ENCODE measurements at regions not wholly inside any gene's neighbourhood (a gene's known extent, or its start where the extent isn't known, plus 50 kb on each side); places are given as distances from the start of the nearest gene placed in this dataset.
"Not testable (repeated sequence)": the region's sequence is repeated elsewhere in the genome, so short reads cannot be mapped to it uniquely, and the experiment has no call there.

DNA sequence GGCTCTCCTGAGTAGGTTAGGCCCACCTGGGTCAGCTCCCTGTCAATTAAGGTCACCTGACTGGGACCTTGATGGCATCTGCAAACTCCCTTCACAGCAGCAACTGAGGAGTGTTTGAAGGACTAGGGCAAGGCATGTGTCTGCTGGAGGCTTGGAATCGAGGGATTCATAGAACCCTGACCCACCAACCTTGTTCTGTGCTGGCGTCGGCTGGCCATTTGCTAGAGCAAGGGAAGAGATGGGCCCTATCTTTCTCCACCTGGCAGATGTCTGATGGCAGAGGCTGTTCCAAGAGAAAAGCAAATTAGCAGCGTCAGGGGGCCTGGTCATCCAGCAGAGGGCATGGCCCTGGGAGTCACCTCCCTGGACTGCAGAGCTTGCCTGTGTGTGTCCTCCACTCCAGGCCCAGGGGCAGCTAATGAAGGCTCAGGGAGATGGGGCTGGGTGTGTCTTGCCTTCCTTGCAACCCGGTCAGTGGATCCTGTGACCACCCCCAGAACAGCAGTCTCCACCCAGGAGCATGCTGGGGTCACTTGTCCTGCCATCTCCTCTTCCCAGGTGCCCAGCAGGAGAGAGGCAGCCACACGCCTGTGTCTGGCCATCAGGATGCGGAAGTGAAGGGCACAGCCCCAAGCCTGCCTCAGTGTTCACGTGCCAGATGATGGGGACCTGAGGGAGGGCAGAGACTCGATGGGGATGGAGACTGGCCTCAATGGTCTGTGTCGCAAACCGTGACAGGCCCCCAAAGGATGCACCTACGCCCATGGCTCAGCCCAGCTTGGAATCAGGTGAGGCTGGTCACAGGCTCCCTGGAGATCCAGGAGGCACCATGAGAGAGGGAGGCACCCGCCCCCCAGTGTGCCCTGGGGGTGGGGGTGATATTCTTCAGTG, 53.9 kb downstream of the BARX1 start:
- no peak for DNase-seq

DNA sequence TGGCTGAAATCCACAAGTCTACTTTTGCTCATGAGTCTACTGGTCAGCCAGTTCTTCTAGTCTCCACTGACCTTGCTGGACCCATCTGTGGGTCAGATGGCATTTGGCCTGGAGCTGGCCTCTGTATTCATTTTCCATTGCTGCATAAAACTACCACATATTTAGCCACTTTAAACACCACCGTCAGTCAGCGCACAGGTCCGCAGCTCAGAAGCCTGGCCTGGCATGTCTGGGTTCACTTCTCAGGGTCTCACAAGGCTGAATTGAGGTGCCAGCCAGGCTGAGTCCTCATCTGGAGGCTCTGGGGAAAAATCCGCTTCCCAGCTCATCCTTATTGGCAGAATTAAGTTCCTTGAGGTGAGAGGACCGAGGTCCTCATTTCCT, 54.7 kb downstream of the BARX1 start:
- DNase-seq: no peak

DNA sequence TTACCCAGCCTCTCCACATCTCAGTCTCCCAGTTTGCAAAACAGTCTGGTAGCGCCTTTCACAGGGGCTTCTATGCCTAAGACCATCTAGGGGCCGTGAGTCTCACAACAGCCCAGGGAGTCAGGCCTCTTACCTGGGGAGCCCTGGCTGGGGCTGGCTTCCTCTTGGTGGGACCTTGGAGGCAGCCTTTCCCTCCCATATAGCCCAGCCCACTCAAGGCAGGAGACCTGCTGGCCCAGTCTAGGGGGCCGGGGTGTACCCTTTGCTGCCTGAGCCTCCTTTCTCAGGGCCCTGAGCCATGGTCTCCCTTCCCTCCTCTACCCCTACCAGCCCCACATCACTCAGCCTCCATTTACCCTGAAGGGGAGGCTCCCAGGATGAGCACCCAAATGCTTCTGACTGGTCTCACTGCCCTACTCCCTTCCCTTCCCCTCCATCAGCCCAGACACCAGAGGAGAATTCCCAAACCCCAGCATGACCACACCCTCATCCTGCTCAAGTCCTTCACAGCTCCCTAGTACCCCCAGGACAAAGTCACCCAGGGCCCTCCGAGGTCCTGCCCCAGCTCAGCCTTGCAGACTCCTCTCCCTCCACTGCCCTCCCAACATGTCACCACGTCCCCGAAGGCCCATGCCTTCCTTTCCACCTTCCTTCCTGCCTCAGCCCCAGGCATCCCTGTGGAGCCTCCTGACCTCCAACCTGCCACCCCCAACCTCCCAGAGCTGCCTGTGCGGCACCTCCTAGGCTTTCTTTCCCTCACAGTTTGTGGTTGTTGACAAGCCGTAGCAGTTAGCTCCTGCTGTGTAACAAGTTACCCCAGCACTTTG, 55.3 kb downstream of the BARX1 start:
- no peak for DNase-seq

DNA sequence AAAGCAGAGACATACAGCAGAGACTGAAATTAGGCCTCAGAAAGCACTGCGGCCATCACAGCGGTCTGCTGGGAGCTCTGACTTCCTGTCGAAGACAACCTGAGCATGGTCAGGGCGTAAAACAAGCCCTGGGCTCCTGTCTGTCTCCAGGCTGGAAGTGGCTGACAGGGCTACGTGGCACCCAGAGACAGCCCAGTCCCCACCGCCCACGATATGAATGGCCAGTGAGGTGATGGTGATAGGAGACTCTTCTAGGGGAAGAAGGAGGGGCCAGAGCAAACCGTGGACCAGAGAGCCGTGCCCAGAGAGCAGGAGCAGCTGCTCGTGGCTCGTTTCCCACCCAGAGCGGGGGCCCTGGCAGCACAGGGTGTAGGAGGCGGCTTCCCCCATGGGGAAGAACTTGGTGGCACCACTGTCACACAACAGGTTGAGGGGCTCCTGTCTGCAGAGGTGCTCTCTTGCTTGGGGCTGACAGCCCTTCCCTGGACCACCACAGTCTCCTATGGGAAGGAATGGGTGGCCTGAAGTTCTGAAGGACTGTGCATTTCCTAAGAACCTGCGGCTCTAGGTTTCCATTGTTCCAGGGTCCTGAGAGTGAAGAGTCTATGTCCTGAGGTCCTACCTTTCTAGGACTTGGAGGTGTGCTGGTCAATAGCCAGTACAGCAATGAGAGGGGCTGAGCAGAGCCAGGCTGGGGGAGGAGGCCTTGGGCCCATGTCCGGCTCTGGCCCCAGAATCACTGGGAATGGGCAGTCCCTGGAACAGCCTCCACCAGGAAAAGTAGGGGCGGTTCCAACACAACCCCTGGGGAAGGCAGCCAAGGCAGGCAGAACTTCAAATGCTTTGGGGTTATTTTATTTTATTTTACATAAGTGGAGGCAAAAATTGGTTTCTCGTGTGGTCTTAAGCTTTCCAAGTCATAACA, 56.4 kb downstream of the BARX1 start:
- DNase-seq: no peak

DNA sequence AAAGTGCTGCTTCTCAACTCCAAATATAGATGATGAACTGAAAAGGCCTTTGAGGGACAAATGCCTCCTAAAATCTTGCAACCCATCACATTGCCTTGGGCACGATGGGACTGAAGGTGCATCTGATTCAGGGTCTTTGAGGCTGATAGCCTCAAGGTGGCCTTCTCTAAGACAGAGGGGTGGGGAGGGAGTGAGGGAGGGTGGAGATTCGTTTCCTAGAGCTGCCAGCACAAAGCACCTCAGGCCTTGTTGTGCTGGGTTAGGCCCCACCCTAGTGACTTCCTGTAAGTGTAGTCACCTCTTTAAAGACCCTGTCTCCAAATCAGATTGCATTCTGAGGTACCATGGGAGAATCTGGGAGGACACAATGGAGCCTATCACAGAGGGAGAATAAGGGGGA, 57.1 kb downstream of the BARX1 start:
- DNase-seq: no peak

DNA sequence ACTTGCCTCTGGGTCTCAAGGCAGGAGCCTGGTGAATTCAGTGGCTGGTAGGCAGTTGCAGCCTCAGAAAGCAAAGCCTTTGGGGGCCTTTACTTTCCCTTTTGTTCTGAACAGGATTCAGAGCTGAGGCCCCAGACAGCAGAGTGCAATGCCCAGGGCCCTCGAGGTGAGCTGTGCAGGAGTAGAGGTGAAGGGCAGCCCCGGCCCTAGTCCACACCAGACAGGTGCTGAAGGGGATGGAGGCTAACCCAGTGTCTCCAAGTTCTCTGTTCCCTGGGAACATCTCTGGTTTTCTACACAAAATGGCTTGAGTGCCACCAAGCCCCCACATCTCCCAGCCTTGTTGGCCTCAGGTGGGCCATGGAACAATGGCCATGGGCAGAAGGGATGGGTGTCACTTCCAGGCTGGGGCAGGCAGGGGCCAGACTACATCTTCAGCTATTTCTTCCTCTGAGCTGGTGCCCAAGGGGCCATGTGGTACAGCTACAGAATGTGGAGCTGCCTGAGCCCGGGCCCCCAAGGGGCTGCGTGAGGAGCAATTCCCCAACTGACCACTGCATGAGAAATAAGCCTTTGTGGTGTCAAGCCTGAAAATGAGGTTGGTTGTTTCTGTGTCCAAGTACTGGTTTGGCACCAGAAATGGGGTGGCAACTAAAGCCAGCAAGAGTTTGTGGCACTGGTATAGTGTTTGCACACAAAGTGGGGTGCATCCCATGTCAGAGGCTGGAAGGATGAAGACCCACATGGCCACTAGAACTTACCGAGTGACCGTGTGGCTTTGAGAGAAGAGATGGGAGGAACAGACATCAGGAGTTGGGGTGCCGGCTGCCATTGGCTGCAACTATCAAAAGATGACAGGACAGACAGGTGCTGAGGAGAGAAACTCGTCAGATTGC, 57.8 kb downstream of the BARX1 start:
- no peak for DNase-seq

DNA sequence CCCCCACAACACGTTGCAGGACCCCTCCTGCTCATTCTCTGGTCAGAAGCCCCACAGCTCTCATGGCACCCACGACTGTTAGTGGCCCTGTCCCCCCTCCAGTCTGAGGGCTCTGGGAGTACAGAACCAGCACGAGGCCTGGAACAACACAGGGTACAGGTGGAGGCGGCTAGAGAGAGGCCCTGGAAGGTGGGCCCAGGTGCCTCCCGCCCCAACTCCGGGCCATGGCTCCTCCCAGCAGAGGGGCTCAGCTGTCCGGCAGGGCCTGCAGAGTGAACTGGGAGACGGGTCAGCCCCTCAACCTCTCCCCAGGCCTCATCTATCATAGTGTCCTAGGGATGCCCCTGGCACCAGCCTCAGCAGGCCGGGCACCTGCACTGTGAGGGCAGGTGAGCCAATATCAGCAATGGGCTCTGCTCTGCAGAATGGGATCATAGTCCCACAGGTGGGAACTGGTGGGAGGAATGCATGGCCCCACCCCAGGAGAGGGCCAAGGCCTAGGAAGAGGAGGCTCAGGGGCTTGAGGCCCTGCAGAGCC, 58.6 kb downstream of the BARX1 start:
- no peak for DNase-seq

DNA sequence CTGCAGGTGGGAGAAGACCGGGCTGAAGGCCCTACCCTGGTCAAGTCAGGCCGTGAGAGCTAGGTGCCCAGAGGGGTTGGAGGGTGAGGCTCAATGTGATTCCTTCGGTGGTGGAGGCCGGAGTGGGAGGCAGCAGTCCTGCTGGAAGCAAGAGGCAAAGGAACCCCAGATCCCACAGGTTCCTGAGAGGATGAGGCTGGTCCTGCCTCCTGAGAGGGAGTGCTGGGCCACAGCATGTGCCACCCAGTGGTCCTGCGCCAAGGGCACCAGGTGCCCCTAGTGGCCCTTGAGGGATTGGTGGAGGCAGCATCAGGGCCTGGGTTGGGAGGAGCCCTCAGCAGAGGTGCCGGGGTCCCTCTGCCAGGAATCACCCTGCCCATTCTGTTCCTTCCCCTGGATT, 59.1 kb downstream of the BARX1 start:
- DNase-seq: no peak

DNA sequence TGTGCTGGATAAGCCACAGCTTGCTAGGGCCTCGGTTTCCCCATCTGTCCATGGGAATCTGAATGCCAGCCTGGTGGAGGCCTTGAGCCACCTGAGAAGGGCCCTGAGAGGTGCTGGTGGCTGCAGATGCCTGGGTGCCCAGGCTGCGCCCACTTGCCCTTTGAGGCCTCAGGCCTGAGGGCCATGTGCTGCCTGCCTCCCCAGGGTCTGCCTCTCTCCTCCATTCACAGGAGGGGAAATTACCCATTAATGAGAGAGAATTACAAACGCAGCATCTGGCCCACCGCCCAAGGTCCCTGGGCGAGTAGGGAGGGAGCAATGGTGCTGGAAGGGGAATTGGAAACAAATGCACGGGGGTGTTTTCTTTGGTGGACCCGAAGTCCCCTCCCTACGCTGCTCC, 59.6 kb downstream of the BARX1 start:
- no peak for DNase-seq

DNA sequence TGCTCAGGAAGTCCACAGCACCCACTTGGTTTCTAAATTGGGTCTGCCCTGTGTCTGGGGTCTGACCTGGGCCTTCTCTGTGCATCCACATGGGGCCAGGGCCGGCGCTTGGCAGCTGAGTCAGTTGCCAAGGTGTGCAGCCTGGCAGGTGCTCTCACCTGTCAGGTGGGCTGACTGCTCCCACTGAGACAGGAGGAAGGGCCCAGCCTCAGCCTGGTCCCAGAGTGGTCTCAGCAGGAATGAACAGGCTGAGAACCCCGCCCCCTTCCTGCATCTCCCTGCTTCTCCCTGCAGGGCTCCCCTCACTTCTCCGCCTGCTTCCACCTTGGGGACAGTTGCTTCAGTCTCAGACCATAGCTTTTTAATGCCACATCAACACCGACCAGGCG, 60.5 kb downstream of the BARX1 start:
- no peak for DNase-seq

DNA sequence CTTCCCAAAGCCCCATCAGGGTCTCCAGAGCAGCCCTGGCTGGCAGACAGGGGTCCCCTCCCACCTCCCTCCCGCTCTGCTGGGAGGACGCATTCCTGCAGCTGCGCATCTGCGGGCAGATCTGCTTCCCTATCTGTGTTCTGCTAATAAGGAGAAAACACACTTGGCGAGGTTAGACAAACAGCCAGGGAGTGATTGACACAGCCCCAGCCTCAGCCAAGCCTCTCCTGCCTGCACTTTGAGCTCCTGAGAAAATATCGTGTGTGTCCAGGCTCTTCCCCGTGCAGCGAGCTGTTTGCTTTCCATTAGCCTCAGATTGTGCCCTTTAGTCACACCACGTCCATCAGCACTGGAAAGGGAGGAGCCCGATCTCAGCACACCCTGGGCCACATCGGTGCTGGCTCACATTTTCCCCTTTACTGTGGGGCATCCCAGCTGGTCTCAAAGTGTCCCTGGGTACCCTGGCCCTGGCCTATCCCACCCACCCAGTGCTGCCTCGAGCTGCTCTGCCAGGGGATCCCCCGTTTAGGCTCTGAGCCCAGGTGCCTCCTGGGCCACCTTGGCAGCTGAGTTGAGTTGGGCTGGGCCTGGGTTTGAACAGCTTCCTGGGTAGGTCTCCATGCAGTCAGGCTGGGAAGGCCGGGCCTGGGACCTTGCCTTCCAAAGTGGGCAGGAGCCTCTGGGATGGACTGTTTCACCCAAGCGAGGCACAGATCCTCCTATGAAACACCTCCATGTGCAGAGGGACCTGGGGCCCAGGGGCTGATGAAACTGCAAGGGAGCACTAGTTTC, 61.1 kb downstream of the BARX1 start:
- no peak for DNase-seq

DNA sequence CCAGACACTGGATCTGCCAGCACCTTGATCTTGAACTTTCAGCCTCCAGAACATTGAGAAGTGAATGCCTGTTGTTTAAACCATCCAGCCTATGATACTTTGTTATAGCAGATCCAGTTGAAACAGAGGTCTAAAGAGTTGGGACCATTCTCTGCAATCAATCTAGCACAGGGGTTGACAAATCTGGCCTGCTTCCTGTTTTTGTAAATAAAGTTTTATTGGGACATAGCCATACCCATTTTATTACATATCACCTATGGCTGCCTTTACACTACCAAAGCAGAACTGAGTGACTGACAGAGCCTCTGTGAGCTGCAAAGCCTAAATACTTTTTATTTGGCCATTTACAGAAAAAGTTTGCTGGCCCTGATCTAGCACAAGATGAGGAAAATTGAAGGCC, 62.0 kb downstream of the BARX1 start:
- DNase-seq: no peak

DNA sequence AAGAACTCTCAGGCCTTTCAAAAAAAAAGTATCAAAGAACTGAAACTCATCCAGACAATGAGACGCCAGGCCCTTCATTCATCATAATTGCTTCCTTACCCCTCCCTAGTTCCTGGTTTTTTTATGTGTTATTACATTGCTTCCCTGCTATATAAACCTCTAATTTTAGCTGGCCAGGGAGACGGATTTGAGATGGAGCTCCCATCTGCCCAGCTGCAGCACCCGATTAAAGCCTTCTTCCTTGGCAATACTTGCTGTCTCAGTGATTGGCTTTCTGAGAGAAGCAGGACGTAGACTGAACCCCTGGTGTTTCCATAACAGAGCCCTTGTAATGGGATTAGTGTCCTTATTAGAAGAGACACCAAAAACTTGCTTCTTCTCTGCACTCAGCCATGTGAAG, 62.4 kb downstream of the BARX1 start:
- no peak for DNase-seq

DNA sequence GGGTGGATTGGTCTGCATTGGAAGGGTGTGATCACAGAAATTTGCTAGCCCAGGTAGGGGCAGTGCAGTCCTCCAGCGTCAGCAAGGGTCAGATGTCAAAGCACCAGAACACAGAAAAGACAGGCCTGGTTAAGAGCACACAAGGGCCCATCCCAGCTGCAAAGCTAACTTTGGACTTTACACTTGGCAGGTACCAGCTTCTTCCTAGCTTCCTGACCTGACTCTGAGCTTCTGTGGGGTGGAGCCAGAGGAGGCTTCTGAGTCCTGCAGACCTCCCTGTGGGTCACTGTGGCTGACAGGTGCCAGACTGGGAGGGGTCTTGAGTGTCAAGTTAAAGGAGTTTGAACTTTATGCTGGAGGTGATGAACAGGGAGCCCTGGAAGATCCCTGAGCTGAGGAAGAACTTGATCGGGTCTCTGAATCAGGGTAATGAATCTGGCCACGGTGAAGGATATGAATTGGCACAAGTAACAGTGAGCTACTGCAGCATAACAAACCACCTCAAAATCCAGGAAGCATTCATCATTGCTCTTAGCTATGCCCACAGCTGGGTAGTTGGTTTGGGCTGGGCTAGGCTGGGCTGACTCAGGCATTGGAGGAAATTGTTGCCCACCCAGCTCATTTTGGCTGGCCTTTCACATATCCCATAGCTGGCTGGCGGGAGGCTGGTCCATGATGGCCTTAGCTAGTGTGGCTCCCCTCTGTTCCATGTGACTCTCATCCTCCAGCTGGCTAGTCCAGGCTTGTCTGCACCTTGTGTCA, 63.4 kb downstream of the BARX1 start:
- DNase-seq: no peak

DNA sequence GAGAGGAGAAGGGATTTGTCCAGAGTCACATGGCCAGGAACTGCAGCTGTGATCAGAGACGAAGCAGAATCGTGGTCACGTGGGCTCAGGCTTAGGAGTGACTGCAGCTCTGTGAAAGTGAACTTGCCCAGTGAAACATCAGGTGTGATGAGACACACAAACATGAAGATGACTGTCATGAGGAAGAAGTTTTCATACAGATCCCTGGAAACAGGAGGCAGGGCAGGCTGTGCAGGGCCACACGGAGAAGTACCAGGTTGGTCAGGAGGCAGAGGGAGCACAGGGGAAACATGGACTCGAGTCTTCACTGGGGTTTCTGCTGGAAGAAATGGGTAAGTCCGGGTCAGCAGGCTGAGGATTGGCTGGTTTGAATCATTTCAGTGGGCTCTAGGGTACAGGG, 64.1 kb downstream of the BARX1 start:
- no peak for DNase-seq

DNA sequence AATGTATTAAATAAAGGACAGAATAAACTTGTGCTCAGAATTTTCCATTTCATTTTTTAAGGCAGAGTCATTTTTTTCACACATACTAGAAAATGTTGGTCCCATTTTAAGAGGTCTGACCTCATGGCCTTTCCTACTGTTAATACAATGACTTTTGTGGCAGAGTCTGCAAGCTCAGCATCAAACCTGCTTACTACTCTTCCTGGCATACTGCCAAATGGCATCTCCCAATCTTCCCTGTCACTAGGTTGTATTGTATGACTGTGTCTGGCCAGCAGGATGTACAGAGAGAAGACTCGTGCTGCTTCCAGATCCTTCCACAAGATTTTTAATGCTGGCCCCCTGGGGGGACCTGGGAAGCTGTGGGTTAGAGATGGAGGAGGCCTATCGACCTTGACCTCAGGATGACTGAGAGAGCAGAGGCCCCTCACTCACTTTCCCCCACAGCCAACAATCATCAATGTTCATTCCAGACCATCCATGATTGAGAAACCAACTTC, 64.7 kb downstream of the BARX1 start:
- DNase-seq: no peak

DNA sequence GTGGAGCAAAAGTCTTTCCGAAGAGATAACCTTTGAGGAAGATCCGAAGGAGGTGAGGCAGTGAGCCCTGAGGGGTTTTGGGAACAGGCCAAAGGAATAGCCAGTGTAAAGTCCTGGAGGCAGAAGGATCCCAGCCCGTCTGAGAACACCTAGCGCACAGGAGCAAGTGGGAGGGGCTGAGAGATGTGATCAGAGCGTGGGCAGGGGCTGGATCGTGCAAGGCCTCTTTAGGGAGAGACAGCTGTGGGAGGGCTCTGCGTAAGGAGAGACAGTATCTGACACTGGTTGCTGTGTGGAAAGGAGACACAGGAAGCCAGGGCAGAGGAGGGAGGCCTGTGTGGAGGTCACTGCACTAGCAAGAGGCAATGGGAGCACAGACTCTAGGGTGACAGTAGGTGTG, 68.2 kb downstream of the BARX1 start:
- DNase-seq: no peak

DNA sequence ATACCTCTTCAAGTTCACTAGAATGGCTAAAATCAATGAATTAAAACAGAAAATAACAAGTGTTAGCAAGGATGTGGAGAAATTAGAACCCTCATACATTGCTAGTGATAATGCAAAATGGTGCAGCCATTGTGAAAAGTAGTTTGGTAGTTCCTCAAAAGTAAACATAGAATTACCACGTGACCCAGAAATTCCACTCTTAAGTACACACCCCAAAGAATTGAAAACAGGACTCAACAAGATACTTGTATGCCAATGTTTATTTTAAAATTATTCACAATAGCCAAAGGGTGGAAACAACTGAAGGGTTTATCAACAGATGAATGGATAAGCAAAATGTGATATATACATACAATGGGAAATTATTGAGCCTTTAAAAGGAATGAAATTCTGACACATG, 70.3 kb downstream of the BARX1 start:
- no peak for DNase-seq

DNA sequence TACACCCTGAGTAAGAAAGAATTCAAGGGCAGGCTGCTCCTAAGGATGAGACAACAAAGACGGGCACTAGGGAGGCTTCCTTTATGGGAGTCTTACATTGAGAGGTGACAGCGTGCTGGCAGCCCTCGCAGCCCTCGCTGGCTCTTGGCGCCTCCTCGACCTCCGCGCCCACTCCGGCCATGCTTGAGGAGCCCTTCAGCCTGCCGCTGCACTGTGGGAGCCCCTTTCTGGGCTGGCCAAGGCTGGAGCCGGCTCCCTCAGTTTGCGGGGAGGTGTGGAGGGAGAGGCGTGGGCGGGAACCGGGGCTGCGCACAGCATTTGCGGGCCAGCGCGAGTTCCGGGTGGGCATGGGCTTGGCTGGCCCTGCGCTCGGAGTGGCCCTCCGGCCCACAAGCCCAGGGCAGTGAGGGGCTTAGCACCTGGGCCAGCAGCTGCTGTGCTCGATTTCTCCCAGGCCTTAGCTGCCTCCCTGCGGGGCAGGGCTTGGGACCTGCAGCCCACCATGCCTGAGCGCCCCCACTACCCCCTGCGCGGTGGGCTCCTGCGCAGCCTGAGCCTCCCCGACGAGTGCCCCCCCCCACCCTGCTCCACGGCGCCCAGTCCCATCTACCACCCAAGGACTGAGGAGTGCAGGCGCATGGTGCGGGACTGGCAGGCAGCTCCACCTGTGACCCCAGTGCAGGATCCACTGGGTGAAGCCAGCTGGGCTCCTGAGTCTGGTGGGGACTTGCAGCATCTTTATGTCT, 75.3 kb downstream of the BARX1 start:
- not testable (repeated sequence) for DNase-seq
